Spleen (tissue), 11 donors: ENCODE measurements at regions not wholly inside any gene's neighbourhood (a gene's known extent, or its start where the extent isn't known, plus 50 kb on each side); places are given as distances from the start of the nearest gene placed in this dataset.
"Not testable (repeated sequence)": the region's sequence is repeated elsewhere in the genome, so short reads cannot be mapped to it uniquely, and the experiment has no call there.

ENCODE experiments used
- DNase-seq: peaks from one replicate; pipeline ENCODE4 v3.0.0-alpha.2; 2020
- H3K27ac ChIP-seq, 8 donors: fragments of 200-600 bp; sonication (generic) in 7 of 8; 1 replicate in 4 of 8; 2 replicates in 4 of 8; pipeline versions ENCODE4 v1.5.0 to v1.8.0; 2016 to 2021; ENCODE audit warnings: inconsistent platforms in 4 of 8, mild to moderate bottlenecking in 4 of 8, moderate library complexity in 1 of 8
- H3K27me3 ChIP-seq, 7 donors: fragments of 200-600 bp; sonication (generic) in 6 of 7; replicated peaks in 1 of 7; 1 replicate in 4 of 7; 2 replicates in 3 of 7; pipeline versions ENCODE4 v1.5.0 to v1.8.0; 2016 to 2021; ENCODE audit warnings: inconsistent platforms in 3 of 7, mild to moderate bottlenecking in 1 of 7
- H3K36me3 ChIP-seq, 6 donors: fragments of 200-600 bp; sonication (generic) in 5 of 6; 1 replicate in 4 of 6; 2 replicates in 2 of 6; pipeline versions ENCODE4 v1.5.0 to v1.8.0; 2016 to 2021; ENCODE audit warnings: inconsistent platforms in 2 of 6
- H3K4me1 ChIP-seq, 6 donors: fragments of 200-600 bp; sonication (generic) in 5 of 6; 1 replicate in 3 of 6; 2 replicates in 3 of 6; pipeline versions ENCODE4 v1.5.0 to v1.8.0; 2016 to 2021; ENCODE audit warnings: inconsistent platforms in 3 of 6
- H3K4me3 ChIP-seq, 8 donors: fragments of 200-600 bp; sonication (generic) in 7 of 8; 1 replicate in 4 of 8; 2 replicates in 4 of 8; pipeline versions ENCODE4 v1.5.0 to v1.8.0; 2016 to 2021; ENCODE audit warnings: inconsistent platforms in 4 of 8, mild to moderate bottlenecking in 4 of 8, moderate library complexity in 2 of 8
- H3K9me3 ChIP-seq, 8 donors: fragments of 200-600 bp; sonication (generic) in 7 of 8; 1 replicate in 4 of 8; 2 replicates in 4 of 8; pipeline versions ENCODE4 v1.5.0 to v1.8.0; 2016 to 2021; ENCODE audit warnings: inconsistent platforms in 4 of 8
- POLR2A ChIP-seq, 3 donors: fragments of 450-650 bp; IDR thresholded peaks; one replicate each; pipeline ENCODE4 v1.5.1; 2017; ENCODE audit warnings: antibody characterized with exemption in 3 of 3, mild to moderate bottlenecking in 1 of 3
- POLR2AphosphoS5 ChIP-seq, 3 donors: sonication (generic); formaldehyde crosslinking; IDR thresholded peaks; one replicate each; pipeline ENCODE4 v1.5.1; 2017; ENCODE audit warnings: antibody characterized with exemption in 3 of 3
- WGBS, 5 donors: extraction: QIAGEN DNeasy Blood & Tissue Kit in 3 of 5; methylation state at CpG; one replicate each; pipeline versions ENCODE4 v1.1.5 to v1.1.7; 2013 to 2018; 5-methylcytosine and 5-hydroxymethylcytosine counted together
- intact Hi-C: fragments of 100-400 bp; cut with DNase I; formaldehyde crosslinking; loops from one replicate; pipeline ENCODE4 v1.15.0; 2023; ENCODE audit warnings: low total_unique reads
- TF ChIP-seq, protein P1 (sequence below), 11 experiments: fragments of 200-600 bp in 7 of 11; fragments of 450-650 bp in 4 of 11; sonication (generic) in 4 of 11; IDR thresholded peaks in 8 of 11; conservative IDR thresholded peaks in 3 of 11; 1 replicate in 7 of 11; 2 replicates in 4 of 11; pipeline versions ENCODE4 v1.4.0 to v1.8.0; 2016 to 2021; ENCODE audit warnings: antibody characterized with exemption in 11 of 11, inconsistent platforms in 4 of 11, mild to moderate bottlenecking in 1 of 11
- donor health status: healthy with polysubstance abuse.
- donor health status: DM: no; HTN: no; CAD: no; lungs with moderate emphysema.
- donor health status: DM: no; HTN: no; CAD: no.
- donor health status: Bipolar disorder and iron deficiency.
- donor health status: healthy.
- donor health status: DM: no; HTN: no; CAD: no.
- donor health status: DM: yes; HTN: yes; CAD: no.

DNA sequence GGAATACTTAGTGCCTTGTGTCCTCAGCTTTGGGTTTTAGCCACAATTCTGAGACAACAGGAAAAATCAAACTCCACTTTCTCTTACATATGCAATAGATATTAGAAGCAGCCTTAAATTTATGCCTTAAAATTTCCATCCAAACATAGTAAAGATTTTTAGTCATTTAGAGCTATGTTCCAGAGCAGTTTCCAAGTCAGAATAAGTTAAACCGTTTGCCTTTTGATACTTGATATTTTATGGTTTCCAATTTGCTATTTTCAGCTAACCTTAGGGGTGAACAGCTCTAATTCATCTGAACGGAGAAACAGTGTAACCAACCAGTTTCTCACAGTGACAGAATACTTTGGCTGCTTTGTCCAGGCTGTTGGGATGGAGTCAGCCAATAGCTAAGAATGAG is 125.8 kb upstream of the RXFP1 start:
- Histone ChIP-seq H3K36me3 (no peaks in the 10 kb centered on the region), H3K9me3 (no peaks in the 10 kb centered on the region), H3K4me3 (no peak overlapping the region)

DNA sequence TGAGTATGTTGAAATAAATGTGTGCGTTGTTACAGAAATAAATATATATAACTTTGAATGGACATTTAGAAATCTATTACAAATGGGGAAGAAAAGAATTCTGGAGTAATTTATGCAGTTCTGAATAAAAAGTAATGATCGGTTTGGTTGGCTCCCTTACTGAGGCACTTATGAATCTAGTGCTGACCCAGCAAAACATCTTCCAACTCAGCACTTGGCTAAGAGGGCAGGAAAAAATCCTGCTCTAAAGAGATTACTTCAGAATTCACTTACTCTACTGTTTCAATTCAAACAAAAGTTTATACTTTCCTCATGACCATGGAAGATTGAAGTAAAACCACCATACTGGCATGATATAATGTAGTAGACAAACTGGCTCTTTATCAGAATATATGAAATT is 123.9 kb upstream of the RXFP1 start:
- 77 to 89% (median 81%) methylated on average over 2 of the region's 2 CpGs for whole genome bisulfite sequencing, 5 donors
- no peaks in the 10 kb centered on the region for H3K27me3 ChIP-seq
- H3K4me3 ChIP-seq: no peak overlapping the region
- TF ChIP-seq POLR2A (IDR thresholded peaks at IDR 0.05): no peak
- TF ChIP-seq, protein P1, sequence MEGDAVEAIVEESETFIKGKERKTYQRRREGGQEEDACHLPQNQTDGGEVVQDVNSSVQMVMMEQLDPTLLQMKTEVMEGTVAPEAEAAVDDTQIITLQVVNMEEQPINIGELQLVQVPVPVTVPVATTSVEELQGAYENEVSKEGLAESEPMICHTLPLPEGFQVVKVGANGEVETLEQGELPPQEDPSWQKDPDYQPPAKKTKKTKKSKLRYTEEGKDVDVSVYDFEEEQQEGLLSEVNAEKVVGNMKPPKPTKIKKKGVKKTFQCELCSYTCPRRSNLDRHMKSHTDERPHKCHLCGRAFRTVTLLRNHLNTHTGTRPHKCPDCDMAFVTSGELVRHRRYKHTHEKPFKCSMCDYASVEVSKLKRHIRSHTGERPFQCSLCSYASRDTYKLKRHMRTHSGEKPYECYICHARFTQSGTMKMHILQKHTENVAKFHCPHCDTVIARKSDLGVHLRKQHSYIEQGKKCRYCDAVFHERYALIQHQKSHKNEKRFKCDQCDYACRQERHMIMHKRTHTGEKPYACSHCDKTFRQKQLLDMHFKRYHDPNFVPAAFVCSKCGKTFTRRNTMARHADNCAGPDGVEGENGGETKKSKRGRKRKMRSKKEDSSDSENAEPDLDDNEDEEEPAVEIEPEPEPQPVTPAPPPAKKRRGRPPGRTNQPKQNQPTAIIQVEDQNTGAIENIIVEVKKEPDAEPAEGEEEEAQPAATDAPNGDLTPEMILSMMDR (IDR thresholded peaks at IDR 0.05 in 8 of 11, conservative IDR thresholded peaks at IDR 0.05 in 3 of 11): no peak
- no peak for TF ChIP-seq POLR2AphosphoS5 (IDR thresholded peaks at IDR 0.05)
- no peak for DNase-seq
- H3K27ac ChIP-seq: no peak overlapping the region
- no peaks in the 10 kb centered on the region for H3K9me3 ChIP-seq
- H3K36me3 ChIP-seq: no peaks in the 10 kb centered on the region
- H3K4me1 ChIP-seq: no peaks in the 10 kb centered on the region
- intact Hi-C loops: no loop called here

More for the DNA sequence above, 125.8 kb upstream of the RXFP1 start:
- TF ChIP-seq POLR2AphosphoS5 (IDR thresholded peaks at IDR 0.05): no peak
- TF ChIP-seq, protein P1 (IDR thresholded peaks at IDR 0.05 in 8 of 11, conservative IDR thresholded peaks at IDR 0.05 in 3 of 11): no peak
- no peak for TF ChIP-seq POLR2A (IDR thresholded peaks at IDR 0.05)
- H3K4me1 ChIP-seq: no peaks in the 10 kb centered on the region
- WGBS, 5 donors: 57 to 80% (median 74%) methylated on average over 2 of the region's 2 CpGs
- intact Hi-C loops: no loop called here
- H3K27me3 ChIP-seq: no peaks in the 10 kb centered on the region
- DNase-seq: no peak
- no peak overlapping the region for H3K27ac ChIP-seq

DNA sequence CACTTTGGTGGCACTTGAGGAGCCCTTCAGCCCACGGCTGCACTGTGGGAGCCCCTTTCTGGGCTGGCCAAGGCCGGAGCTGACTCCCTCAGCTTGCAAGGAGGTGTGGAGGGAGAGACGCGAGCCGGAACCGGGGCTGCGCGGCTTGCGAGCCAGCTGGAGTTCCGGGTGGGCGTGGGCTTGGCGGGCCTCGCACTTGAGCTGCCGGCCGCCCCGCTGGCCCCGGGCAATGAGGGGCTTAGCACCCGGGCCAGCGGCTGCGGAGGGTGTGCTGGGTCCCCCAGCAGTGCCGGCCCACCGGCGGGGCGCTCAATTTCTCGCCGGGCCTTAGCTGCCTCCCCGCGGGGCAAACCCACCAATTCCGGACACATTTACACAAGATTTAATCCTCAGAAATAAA is 113.7 kb upstream of the RXFP1 start:
- 92 to 99% (median 96%) methylated on average over 26 to 29 of the region's 29 CpGs for WGBS, 5 donors
- DNase-seq, H3K9me3 ChIP-seq, H3K36me3 ChIP-seq, H3K27me3 ChIP-seq, H3K4me3 ChIP-seq, intact Hi-C loops, H3K4me1 ChIP-seq, H3K27ac ChIP-seq: not testable (repeated sequence)

DNA sequence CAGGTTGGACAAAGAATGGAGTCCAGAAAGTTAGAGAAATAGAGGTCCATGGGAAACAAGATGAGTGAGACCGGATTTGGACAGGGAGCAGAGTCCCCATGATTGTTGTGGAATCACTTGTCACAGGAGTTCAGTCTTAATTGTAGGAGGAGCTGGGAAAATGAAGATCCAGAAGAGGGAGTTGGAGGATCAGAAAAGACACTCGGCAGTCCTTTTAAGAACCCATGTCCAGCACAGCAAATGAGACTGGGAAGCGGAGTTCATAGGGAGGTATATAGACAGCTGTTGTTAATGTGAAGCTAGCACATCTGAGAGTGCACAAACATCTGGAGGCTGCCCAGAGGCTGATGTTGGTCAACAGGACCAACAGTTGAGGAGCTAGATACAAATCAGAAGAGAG is 111.4 kb upstream of the RXFP1 start:
- 82 to 87% (median 84%) methylated on average over 3 of the region's 3 CpGs for WGBS, 5 donors
- DNase-seq: no peak
- TF ChIP-seq POLR2AphosphoS5 (IDR thresholded peaks at IDR 0.05) (no peak), POLR2A (IDR thresholded peaks at IDR 0.05) (no peak)
- TF ChIP-seq, protein P1 (IDR thresholded peaks at IDR 0.05 in 8 of 11, conservative IDR thresholded peaks at IDR 0.05 in 3 of 11): no peak
- no peak overlapping the region for H3K4me3 ChIP-seq
- intact Hi-C loops: no loop called here
- H3K9me3 ChIP-seq: peaks cover 0 to 4% (median 0%) of the 10 kb centered on the region in 8 donors
- H3K27ac ChIP-seq: no peak overlapping the region
- no peaks in the 10 kb centered on the region for H3K36me3 ChIP-seq
- no peaks in the 10 kb centered on the region for H3K27me3 ChIP-seq
- H3K4me1 ChIP-seq: no peaks in the 10 kb centered on the region

DNA sequence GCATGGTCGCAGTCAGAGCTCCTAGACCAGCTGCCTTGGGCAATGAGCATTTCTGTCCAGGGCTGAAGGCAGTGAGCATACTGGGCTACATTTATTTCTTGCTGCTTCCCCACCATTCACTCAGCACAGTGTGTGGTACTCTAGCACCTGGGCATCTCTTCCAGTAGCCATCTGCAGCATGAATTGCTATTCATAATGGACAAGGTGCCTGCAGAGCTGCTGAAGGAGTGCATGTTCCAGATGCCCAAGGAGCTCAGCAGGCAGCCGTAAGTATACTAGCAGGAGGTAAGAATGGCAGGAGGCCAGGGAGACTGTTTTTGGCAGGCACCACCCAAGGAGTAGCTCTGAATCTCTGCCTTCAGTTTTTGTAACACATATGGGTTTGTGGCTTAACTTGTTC is 110.4 kb upstream of the RXFP1 start:
- Histone ChIP-seq H3K4me3 (no peak overlapping the region), H3K27ac (no peak overlapping the region), H3K9me3 (peaks cover 0 to 4% (median 0%) of the 10 kb centered on the region in 8 donors), H3K36me3 (no peaks in the 10 kb centered on the region), H3K27me3 (no peaks in the 10 kb centered on the region), H3K4me1 (no peaks in the 10 kb centered on the region)
- no peak for DNase-seq
- 50 to 68% (median 61%) methylated on average over 2 of the region's 2 CpGs for WGBS, 5 donors
- no peak for TF ChIP-seq POLR2A (IDR thresholded peaks at IDR 0.05)
- TF ChIP-seq POLR2AphosphoS5 (IDR thresholded peaks at IDR 0.05): no peak
- TF ChIP-seq, protein P1 (IDR thresholded peaks at IDR 0.05 in 8 of 11, conservative IDR thresholded peaks at IDR 0.05 in 3 of 11): no peak
- intact Hi-C loops: no loop called here

DNA sequence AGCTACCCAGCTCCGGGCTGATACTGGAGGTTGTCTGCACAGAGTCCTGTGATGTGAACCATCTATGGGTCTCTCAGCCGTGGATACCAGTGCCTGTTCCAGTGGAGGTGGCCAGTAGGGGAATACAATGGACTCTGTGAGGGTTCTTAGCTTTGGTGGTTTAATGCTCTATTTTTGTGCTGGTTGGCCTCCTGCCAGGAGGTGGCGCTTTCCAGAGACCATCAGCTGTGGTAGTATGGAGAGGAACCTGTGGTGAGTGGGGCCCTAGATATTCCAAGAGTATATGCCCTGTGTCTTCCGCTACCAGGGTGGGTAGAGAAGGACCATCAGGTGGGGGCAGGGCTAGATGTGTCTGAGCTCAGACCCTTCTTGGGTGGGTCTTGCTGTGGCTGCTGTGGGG is 103.0 kb upstream of the RXFP1 start:
- H3K27ac ChIP-seq, DNase-seq, H3K27me3 ChIP-seq, H3K36me3 ChIP-seq, H3K4me3 ChIP-seq, intact Hi-C loops, H3K4me1 ChIP-seq, H3K9me3 ChIP-seq: not testable (repeated sequence)
- WGBS, 5 donors: 75 to 92% (median 84%) methylated on average over 4 of the region's 4 CpGs
